ENCODE measurements at regions not wholly inside any gene's neighbourhood (a gene's known extent, or its start where the extent isn't known, plus 50 kb on each side); places are given as distances from the start of the nearest gene placed in this dataset.

- Histone ChIP-seq H3K27ac (ENCODE audit: low read length in 2 of 2) (no peak overlapping the region), H3K79me2 (ENCODE audit: control insufficient read depth, insufficient read depth, low read length) (no peaks in the 10 kb centered on the region), H3K9ac (ENCODE audit: low read length) (no peak overlapping the region), H3K4me3 (ENCODE audit: control extremely low read depth in 1 of 5, extremely low read depth in 1 of 5, insufficient read depth in 1 of 5, low read depth in 2 of 5, low read length in 4 of 5) (no peak overlapping the region), H3K36me3 (replicated peaks in 1 of 2; ENCODE audit: control extremely low read depth in 1 of 2, control insufficient read depth in 1 of 2, extremely low read depth in 1 of 2, insufficient read depth in 2 of 2, low read length in 1 of 2) (no peaks in the 10 kb centered on the region), H3K27me3 (replicated peaks in 1 of 4; ENCODE audit: control extremely low read depth in 1 of 4, control insufficient read depth in 3 of 4, insufficient read depth in 4 of 4, low read length in 3 of 4) (no peaks in the 10 kb centered on the region), H3K9me3 (ENCODE audit: control extremely low read depth in 1 of 3, control insufficient read depth in 2 of 3, insufficient read depth in 1 of 3, low read length in 2 of 3) (no peaks in the 10 kb centered on the region), H2AFZ (ENCODE audit: insufficient read depth, low read depth, low read length, poor library complexity, severe bottlenecking) (no peak overlapping the region), H3K4me1 (ENCODE audit: control insufficient read depth in 2 of 2, insufficient read depth in 2 of 2, low read length in 2 of 2) (no peaks in the 10 kb centered on the region), H3K4me2 (replicated peaks; ENCODE audit: low read depth, low read length, poor library complexity, severe bottlenecking) (no peak overlapping the region), H4K20me1 (ENCODE audit: control insufficient read depth, insufficient read depth, low read length, poor library complexity, severe bottlenecking) (no peaks in the 10 kb centered on the region)
- TF ChIP-seq CTCF (IDR thresholded peaks at IDR 0.05) (no peak), EZH2 (IDR thresholded peaks at IDR 0.05; ENCODE audit: borderline replicate concordance, insufficient read depth, low read depth, low read length, poor library complexity, severe bottlenecking) (no peak)
- H3K4me1 Mint-ChIP-seq = no peaks in the 10 kb centered on the region
- no peak for DNase-seq
- no peak for ATAC-seq (ENCODE audit: low read depth)
- intact Hi-C loops (cut with micrococcal nuclease) = no loop called here
- H3K9me3 Mint-ChIP-seq (ENCODE audit: insufficient read depth) = no peaks in the 10 kb centered on the region
- WGBS (ENCODE audit: insufficient coverage) = 86% methylated on average over 1 of the region's 2 CpGs
- ChIA-PET POLR2A (no interaction called here), CTCF (no interaction called here)
- no peaks in the 10 kb centered on the region for H3K27me3 Mint-ChIP-seq
- no peak overlapping the region for H3K27ac Mint-ChIP-seq
- H3K4me3 Mint-ChIP-seq = no peak overlapping the region
Observed at GRCh38 chr9:74379718-74380117, 117.4 kb upstream of the RORB start.

GRCh38 chr9:74391816-74392215, 105.3 kb upstream of the RORB start:
- H3K9me3 Mint-ChIP-seq (ENCODE audit: insufficient read depth) = no peaks in the 10 kb centered on the region
- ATAC-seq (ENCODE audit: low read depth) (no peak), DNase-seq (no peak)
- H3K27ac Mint-ChIP-seq = no peak overlapping the region
- intact Hi-C loops (cut with micrococcal nuclease) = no loop called here
- Histone ChIP-seq H4K20me1 (ENCODE audit: control insufficient read depth, insufficient read depth, low read length, poor library complexity, severe bottlenecking) (no peaks in the 10 kb centered on the region), H3K36me3 (replicated peaks in 1 of 2; ENCODE audit: control extremely low read depth in 1 of 2, control insufficient read depth in 1 of 2, extremely low read depth in 1 of 2, insufficient read depth in 2 of 2, low read length in 1 of 2) (no peaks in the 10 kb centered on the region), H3K27me3 (replicated peaks in 1 of 4; ENCODE audit: control extremely low read depth in 1 of 4, control insufficient read depth in 3 of 4, insufficient read depth in 4 of 4, low read length in 3 of 4) (no peaks in the 10 kb centered on the region), H3K27ac (ENCODE audit: low read length in 2 of 2) (no peak overlapping the region), H3K79me2 (ENCODE audit: control insufficient read depth, insufficient read depth, low read length) (no peaks in the 10 kb centered on the region), H3K4me2 (replicated peaks; ENCODE audit: low read depth, low read length, poor library complexity, severe bottlenecking) (no peak overlapping the region), H3K4me3 (ENCODE audit: control extremely low read depth in 1 of 5, extremely low read depth in 1 of 5, insufficient read depth in 1 of 5, low read depth in 2 of 5, low read length in 4 of 5) (no peak overlapping the region), H3K4me1 (ENCODE audit: control insufficient read depth in 2 of 2, insufficient read depth in 2 of 2, low read length in 2 of 2) (no peaks in the 10 kb centered on the region), H2AFZ (ENCODE audit: insufficient read depth, low read depth, low read length, poor library complexity, severe bottlenecking) (no peak overlapping the region), H3K9me3 (ENCODE audit: control extremely low read depth in 1 of 3, control insufficient read depth in 2 of 3, insufficient read depth in 1 of 3, low read length in 2 of 3) (no peaks in the 10 kb centered on the region), H3K9ac (ENCODE audit: low read length) (no peak overlapping the region)
- no peak overlapping the region for H3K4me3 Mint-ChIP-seq
- TF ChIP-seq CTCF (IDR thresholded peaks at IDR 0.05) (no peak), EZH2 (IDR thresholded peaks at IDR 0.05; ENCODE audit: borderline replicate concordance, insufficient read depth, low read depth, low read length, poor library complexity, severe bottlenecking) (no peak)
- H3K4me1 Mint-ChIP-seq = no peaks in the 10 kb centered on the region
- ChIA-PET CTCF (no interaction called here), POLR2A (no interaction called here)
- H3K27me3 Mint-ChIP-seq = no peaks in the 10 kb centered on the region
- WGBS (ENCODE audit: insufficient coverage) = 88% methylated on average over 2 of the region's 2 CpGs
